ENCODE measurements at regions not wholly inside any gene's neighbourhood (a gene's known extent, or its start where the extent isn't known, plus 50 kb on each side); places are given as distances from the start of the nearest gene placed in this dataset.
A peak's percentile ranks its signal among the peaks of the same experiment; 100 is the strongest.

GRCh38 chr12:100703337-100703736 lies 91.2 kb upstream of the ANO4 start:
- ChIA-PET CTCF (interaction anchor here (0.5 to 1.2 kb wide), 3 partner anchors 15 to 35 kb away, joined by 3 to 5 read pairs (median 4); no protein-coding TSS in a partner anchor), POLR2A (no interaction called here)
- Mint-ChIP-seq H3K27ac (ENCODE audit: low read depth, unreplicated experiment) (no peak overlapping the region), H3K36me3 (ENCODE audit: insufficient read depth, unreplicated experiment) (no peaks in the 10 kb centered on the region), H3K4me1 (ENCODE audit: insufficient read depth, unreplicated experiment) (peaks cover 12% of the 10 kb centered on the region), H3K4me3 (ENCODE audit: unreplicated experiment) (no peak overlapping the region), H3K27me3 (ENCODE audit: insufficient read depth, unreplicated experiment) (no peaks in the 10 kb centered on the region), H3K9me3 (ENCODE audit: unreplicated experiment) (no peaks in the 10 kb centered on the region)
- no TSS peak for BruUV-seq (replicated peaks)
- TF ChIP-seq CTCF (IDR thresholded peaks at IDR 0.05; ENCODE audit: unreplicated experiment): no peak
- no peak for DNase-seq (ENCODE audit: unreplicated experiment)
- intact Hi-C loops (cut with micrococcal nuclease): no loop called here

- Mint-ChIP-seq H3K4me3 (ENCODE audit: unreplicated experiment) (no peak overlapping the region), H3K9me3 (ENCODE audit: unreplicated experiment) (no peaks in the 10 kb centered on the region), H3K27me3 (ENCODE audit: insufficient read depth, unreplicated experiment) (no peaks in the 10 kb centered on the region), H3K36me3 (ENCODE audit: insufficient read depth, unreplicated experiment) (no peaks in the 10 kb centered on the region), H3K27ac (ENCODE audit: low read depth, unreplicated experiment) (peak overlapping the region; percentile 11), H3K4me1 (ENCODE audit: insufficient read depth, unreplicated experiment) (peaks cover 12% of the 10 kb centered on the region)
- POLR2A ChIA-PET: no interaction called here
- DNase-seq (ENCODE audit: unreplicated experiment): no peak
- CTCF ChIA-PET: interaction anchor here (1.2 to 1.9 kb wide), 2 partner anchors 29 to 34 kb away, joined by 5 to 8 read pairs; no protein-coding TSS in a partner anchor
- intact Hi-C loops (cut with micrococcal nuclease): no loop called here
- no peak for TF ChIP-seq CTCF (IDR thresholded peaks at IDR 0.05; ENCODE audit: unreplicated experiment)
- no TSS peak for BruUV-seq (replicated peaks)
These were observed 90.7 kb upstream of the ANO4 start for GRCh38 chr12:100703868-100704267.

GRCh38 chr12:100706033-100706432 lies 88.5 kb upstream of the ANO4 start:
- H3K4me1 Mint-ChIP-seq (ENCODE audit: insufficient read depth, unreplicated experiment): peaks cover 12% of the 10 kb centered on the region
- TF ChIP-seq CTCF (IDR thresholded peaks at IDR 0.05; ENCODE audit: unreplicated experiment): no peak
- POLR2A ChIA-PET: interaction anchor here (0.6 to 1.5 kb wide), 4 partner anchors 17 to 133 kb away, joined by 3 to 10 read pairs (median 4); no protein-coding TSS in a partner anchor
- peak; percentile 65 for DNase-seq (ENCODE audit: unreplicated experiment)
- intact Hi-C loops (cut with micrococcal nuclease): loop anchor here (1.0 kb wide), 1 partner anchor 130 kb away; no protein-coding TSS in a partner anchor
- H3K36me3 Mint-ChIP-seq (ENCODE audit: insufficient read depth, unreplicated experiment): no peaks in the 10 kb centered on the region
- no peak overlapping the region for H3K4me3 Mint-ChIP-seq (ENCODE audit: unreplicated experiment)
- BruUV-seq (replicated peaks): no TSS peak
- no peaks in the 10 kb centered on the region for H3K9me3 Mint-ChIP-seq (ENCODE audit: unreplicated experiment)
- CTCF ChIA-PET: interaction anchor here (1.0 to 1.9 kb wide), 3 partner anchors 8 to 27 kb away, joined by 5 to 8 read pairs (median 5); no protein-coding TSS in a partner anchor
- no peaks in the 10 kb centered on the region for H3K27me3 Mint-ChIP-seq (ENCODE audit: insufficient read depth, unreplicated experiment)
- H3K27ac Mint-ChIP-seq (ENCODE audit: low read depth, unreplicated experiment): peak overlapping the region; percentile 85

- Mint-ChIP-seq H3K4me1 (ENCODE audit: insufficient read depth, unreplicated experiment) (peaks cover 12% of the 10 kb centered on the region), H3K27me3 (ENCODE audit: insufficient read depth, unreplicated experiment) (no peaks in the 10 kb centered on the region), H3K9me3 (ENCODE audit: unreplicated experiment) (no peaks in the 10 kb centered on the region), H3K36me3 (ENCODE audit: insufficient read depth, unreplicated experiment) (no peaks in the 10 kb centered on the region), H3K4me3 (ENCODE audit: unreplicated experiment) (no peak overlapping the region), H3K27ac (ENCODE audit: low read depth, unreplicated experiment) (no peak overlapping the region)
- CTCF ChIA-PET: interaction anchor here (1.5 to 1.8 kb wide), 2 partner anchors 33 to 35 kb away, joined by 3 to 4 read pairs; no protein-coding TSS in a partner anchor
- POLR2A ChIA-PET: no interaction called here
- no TSS peak for BruUV-seq (replicated peaks)
- intact Hi-C loops (cut with micrococcal nuclease): no loop called here
- TF ChIP-seq CTCF (IDR thresholded peaks at IDR 0.05; ENCODE audit: unreplicated experiment): no peak
- DNase-seq (ENCODE audit: unreplicated experiment): no peak
These were observed 86.0 kb upstream of the ANO4 start for GRCh38 chr12:100708591-100708990.
